ENCODE measurements at regions not wholly inside any gene's neighbourhood (a gene's known extent, or its start where the extent isn't known, plus 50 kb on each side); places are given as distances from the start of the nearest gene placed in this dataset.

- no peak for DNase-seq (ENCODE audit: low spot score)
Measured at GRCh38 chr18:8944871-8945245, 157.6 kb upstream of the NDUFV2 start.

- no peak for DNase-seq (ENCODE audit: low spot score)
Measured at GRCh38 chr18:8945514-8945913, 157.0 kb upstream of the NDUFV2 start.

GRCh38 chr18:8946066-8946838 lies 156.2 kb upstream of the NDUFV2 start:
- DNase-seq (ENCODE audit: low spot score), result no peak

GRCh38 chr18:8947566-8947965 lies 154.9 kb upstream of the NDUFV2 start:
- DNase-seq (ENCODE audit: low spot score), result no peak

- no peak for DNase-seq (ENCODE audit: low spot score)
Measured at GRCh38 chr18:8948011-8948410, 154.5 kb upstream of the NDUFV2 start.

GRCh38 chr18:8948471-8949149 lies 153.9 kb upstream of the NDUFV2 start:
- no peak for DNase-seq (ENCODE audit: low spot score)

GRCh38 chr18:8949206-8949605 lies 153.3 kb upstream of the NDUFV2 start:
- no peak for DNase-seq (ENCODE audit: low spot score)

GRCh38 chr18:8951491-8951890 lies 151.0 kb upstream of the NDUFV2 start:
- no peak for DNase-seq (ENCODE audit: low spot score)

GRCh38 chr18:8952174-8952573 lies 150.3 kb upstream of the NDUFV2 start:
- no peak for DNase-seq (ENCODE audit: low spot score)

GRCh38 chr18:8952769-8953760 lies 149.4 kb upstream of the NDUFV2 start:
- no peak for DNase-seq (ENCODE audit: low spot score)

GRCh38 chr18:8957731-8958130 lies 144.8 kb upstream of the NDUFV2 start:
- no peak for DNase-seq (ENCODE audit: low spot score)

GRCh38 chr18:8958660-8959059 lies 143.8 kb upstream of the NDUFV2 start:
- DNase-seq (ENCODE audit: low spot score), result no peak

- DNase-seq (ENCODE audit: low spot score), result no peak
Measured at GRCh38 chr18:8959551-8960135, 142.9 kb upstream of the NDUFV2 start.

GRCh38 chr18:8960740-8961657 lies 141.5 kb upstream of the NDUFV2 start:
- DNase-seq (ENCODE audit: low spot score), result no peak

GRCh38 chr18:8962192-8962779 lies 140.2 kb upstream of the NDUFV2 start:
- DNase-seq (ENCODE audit: low spot score), result no peak

- no peak for DNase-seq (ENCODE audit: low spot score)
Measured at GRCh38 chr18:8962855-8963635, 139.5 kb upstream of the NDUFV2 start.

GRCh38 chr18:8963876-8964275 lies 138.6 kb upstream of the NDUFV2 start:
- DNase-seq (ENCODE audit: low spot score), result no peak

GRCh38 chr18:8965398-8965797 lies 137.1 kb upstream of the NDUFV2 start:
- no peak for DNase-seq (ENCODE audit: low spot score)

- DNase-seq (ENCODE audit: low spot score), result no peak
Measured at GRCh38 chr18:8966821-8967220, 135.7 kb upstream of the NDUFV2 start.

GRCh38 chr18:8967573-8967972 lies 134.9 kb upstream of the NDUFV2 start:
- DNase-seq (ENCODE audit: low spot score), result no peak

Data from kidney capillary endothelial cell (primary cell).